ENCODE measurements at regions not wholly inside any gene's neighbourhood (a gene's known extent, or its start where the extent isn't known, plus 50 kb on each side); places are given as distances from the start of the nearest gene placed in this dataset.

- TF ChIP-seq CTCF (IDR thresholded peaks at IDR 0.05) (no peak), POLR2A (IDR thresholded peaks at IDR 0.05) (no peak)
Measured at GRCh38 chr21:26707246-26707645, 134.2 kb upstream of the CYYR1 start.

All from heart left ventricle (tissue), 13 donors.